ENCODE measurements at regions not wholly inside any gene's neighbourhood (a gene's known extent, or its start where the extent isn't known, plus 50 kb on each side); places are given as distances from the start of the nearest gene placed in this dataset.

DNA sequence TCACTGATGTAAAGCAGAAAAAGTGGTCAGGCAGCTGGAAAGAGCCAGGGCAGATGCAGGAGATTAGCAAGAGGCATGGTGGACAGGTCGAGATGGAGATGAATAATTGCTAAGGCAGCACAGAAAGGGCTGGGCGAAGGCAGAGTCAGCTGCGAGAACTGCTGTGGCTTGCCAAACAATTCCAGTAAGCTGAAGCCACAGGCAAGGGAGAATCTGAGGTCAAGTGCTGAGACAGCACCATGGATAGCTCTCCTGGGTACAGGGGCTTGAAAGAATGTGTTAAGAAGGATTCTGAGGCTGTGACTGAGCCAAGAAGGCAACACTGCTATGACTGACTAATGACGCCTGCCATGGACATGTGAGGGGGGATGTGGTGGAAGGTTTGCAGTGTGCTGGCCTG lies 220.8 kb upstream of the FOXA2 start:
- Histone ChIP-seq H3K4me3 (ENCODE audit: insufficient read depth in 1 of 2, low read depth in 1 of 2, low read length in 2 of 2) (no peak overlapping the region), H2BK5ac (ENCODE audit: low read depth, low read length, poor library complexity, severe bottlenecking) (no peak overlapping the region), H3K9me3 (ENCODE audit: control insufficient read depth, low read length) (no peaks in the 10 kb centered on the region), H2BK15ac (ENCODE audit: low read depth, poor library complexity, severe bottlenecking) (no peak overlapping the region), H3K27me3 (ENCODE audit: control insufficient read depth in 1 of 2, insufficient read depth in 1 of 2, low read length in 2 of 2) (peaks cover 3% of the 10 kb centered on the region in 2 experiments), H4K8ac (ENCODE audit: low read length) (no peak overlapping the region), H2BK120ac (ENCODE audit: low read depth, low read length) (no peak overlapping the region), H2AFZ (ENCODE audit: low read depth, low read length) (no peak overlapping the region), H3K23ac (ENCODE audit: low read length in 2 of 2) (no peak overlapping the region), H3K4me2 (ENCODE audit: low read length, poor library complexity, severe bottlenecking) (no peak overlapping the region), H2AK5ac (ENCODE audit: low read length, severe bottlenecking) (no peak overlapping the region), H3K9ac (ENCODE audit: low read length) (no peak overlapping the region), H3K14ac (ENCODE audit: low read length in 2 of 2) (no peak overlapping the region), H3K18ac (ENCODE audit: low read depth in 1 of 2, low read length in 2 of 2) (no peak overlapping the region), H3K4ac (ENCODE audit: low read depth in 1 of 2, low read length in 2 of 2) (no peak overlapping the region), H3K4me1 (ENCODE audit: control insufficient read depth, insufficient read depth, low read depth, low read length) (peaks cover 3% of the 10 kb centered on the region), H4K91ac (ENCODE audit: low read length) (no peak overlapping the region), H3K79me1 (replicated peaks; ENCODE audit: low read length, poor library complexity, severe bottlenecking) (no peaks in the 10 kb centered on the region), H3K27ac (ENCODE audit: low read length, poor library complexity, severe bottlenecking) (no peak overlapping the region), H2BK12ac (ENCODE audit: low read length in 2 of 2) (no peak overlapping the region), H3K36me3 (ENCODE audit: control insufficient read depth in 1 of 2, insufficient read depth in 2 of 2, low read depth in 1 of 2, low read length in 2 of 2) (no peaks in the 10 kb centered on the region)
- WGBS, result 56% methylated on average over 4 of the region's 4 CpGs
- peak; percentile 88 for DNase-seq

- Histone ChIP-seq H2BK5ac (ENCODE audit: low read depth, low read length, poor library complexity, severe bottlenecking) (no peak overlapping the region), H3K18ac (ENCODE audit: low read depth in 1 of 2, low read length in 2 of 2) (no peak overlapping the region), H2BK12ac (ENCODE audit: low read length in 2 of 2) (no peak overlapping the region), H3K27me3 (ENCODE audit: control insufficient read depth in 1 of 2, insufficient read depth in 1 of 2, low read length in 2 of 2) (peaks cover 3% of the 10 kb centered on the region in 2 experiments), H3K36me3 (ENCODE audit: control insufficient read depth in 1 of 2, insufficient read depth in 2 of 2, low read depth in 1 of 2, low read length in 2 of 2) (no peaks in the 10 kb centered on the region), H3K23ac (ENCODE audit: low read length in 2 of 2) (no peak overlapping the region), H3K4me2 (ENCODE audit: low read length, poor library complexity, severe bottlenecking) (no peak overlapping the region), H2BK15ac (ENCODE audit: low read depth, poor library complexity, severe bottlenecking) (no peak overlapping the region), H2AFZ (ENCODE audit: low read depth, low read length) (no peak overlapping the region), H3K4me3 (ENCODE audit: insufficient read depth in 1 of 2, low read depth in 1 of 2, low read length in 2 of 2) (no peak overlapping the region), H2AK5ac (ENCODE audit: low read length, severe bottlenecking) (no peak overlapping the region), H2BK120ac (ENCODE audit: low read depth, low read length) (no peak overlapping the region), H3K27ac (ENCODE audit: low read length, poor library complexity, severe bottlenecking) (no peak overlapping the region), H3K4ac (ENCODE audit: low read depth in 1 of 2, low read length in 2 of 2) (no peak overlapping the region), H4K8ac (ENCODE audit: low read length) (no peak overlapping the region), H3K79me1 (replicated peaks; ENCODE audit: low read length, poor library complexity, severe bottlenecking) (no peaks in the 10 kb centered on the region), H4K91ac (ENCODE audit: low read length) (no peak overlapping the region), H3K9ac (ENCODE audit: low read length) (no peak overlapping the region), H3K14ac (ENCODE audit: low read length in 2 of 2) (no peak overlapping the region), H3K4me1 (ENCODE audit: control insufficient read depth, insufficient read depth, low read depth, low read length) (peaks cover 3% of the 10 kb centered on the region), H3K9me3 (ENCODE audit: control insufficient read depth, low read length) (no peaks in the 10 kb centered on the region)
- 100% methylated on average over 3 of the region's 3 CpGs for WGBS
- no peak for DNase-seq
Observed at GRCh38 chr20:22805996-22806395, 221.6 kb upstream of the FOXA2 start.

GRCh38 chr20:22807045-22807444 lies 222.7 kb upstream of the FOXA2 start:
- Histone ChIP-seq H3K4ac (ENCODE audit: low read depth in 1 of 2, low read length in 2 of 2) (no peak overlapping the region), H4K91ac (ENCODE audit: low read length) (no peak overlapping the region), H3K23ac (ENCODE audit: low read length in 2 of 2) (no peak overlapping the region), H3K18ac (ENCODE audit: low read depth in 1 of 2, low read length in 2 of 2) (no peak overlapping the region), H3K4me3 (ENCODE audit: insufficient read depth in 1 of 2, low read depth in 1 of 2, low read length in 2 of 2) (no peak overlapping the region), H3K9me3 (ENCODE audit: control insufficient read depth, low read length) (no peaks in the 10 kb centered on the region), H3K4me2 (ENCODE audit: low read length, poor library complexity, severe bottlenecking) (no peak overlapping the region), H3K79me1 (replicated peaks; ENCODE audit: low read length, poor library complexity, severe bottlenecking) (no peaks in the 10 kb centered on the region), H3K14ac (ENCODE audit: low read length in 2 of 2) (no peak overlapping the region), H2BK15ac (ENCODE audit: low read depth, poor library complexity, severe bottlenecking) (no peak overlapping the region), H3K27ac (ENCODE audit: low read length, poor library complexity, severe bottlenecking) (no peak overlapping the region), H2BK120ac (ENCODE audit: low read depth, low read length) (no peak overlapping the region), H2AK5ac (ENCODE audit: low read length, severe bottlenecking) (no peak overlapping the region), H3K27me3 (ENCODE audit: control insufficient read depth in 1 of 2, insufficient read depth in 1 of 2, low read length in 2 of 2) (peaks cover 3 to 6% of the 10 kb centered on the region in 2 experiments), H3K9ac (ENCODE audit: low read length) (no peak overlapping the region), H2BK5ac (ENCODE audit: low read depth, low read length, poor library complexity, severe bottlenecking) (no peak overlapping the region), H2AFZ (ENCODE audit: low read depth, low read length) (no peak overlapping the region), H3K4me1 (ENCODE audit: control insufficient read depth, insufficient read depth, low read depth, low read length) (peaks cover 3% of the 10 kb centered on the region), H2BK12ac (ENCODE audit: low read length in 2 of 2) (no peak overlapping the region), H4K8ac (ENCODE audit: low read length) (no peak overlapping the region), H3K36me3 (ENCODE audit: control insufficient read depth in 1 of 2, insufficient read depth in 2 of 2, low read depth in 1 of 2, low read length in 2 of 2) (no peaks in the 10 kb centered on the region)
- WGBS, result 79% methylated on average over 3 of the region's 3 CpGs
- no peak for DNase-seq

- Histone ChIP-seq H3K9me3 (ENCODE audit: control insufficient read depth, low read length) (no peaks in the 10 kb centered on the region), H3K9ac (ENCODE audit: low read length) (no peak overlapping the region), H3K27me3 (ENCODE audit: control insufficient read depth in 1 of 2, insufficient read depth in 1 of 2, low read length in 2 of 2) (peaks cover 0 to 6% of the 10 kb centered on the region in 2 experiments), H3K4me1 (ENCODE audit: control insufficient read depth, insufficient read depth, low read depth, low read length) (peaks cover 3% of the 10 kb centered on the region), H3K23ac (ENCODE audit: low read length in 2 of 2) (no peak overlapping the region), H2AK5ac (ENCODE audit: low read length, severe bottlenecking) (no peak overlapping the region), H2BK12ac (ENCODE audit: low read length in 2 of 2) (no peak overlapping the region), H3K14ac (ENCODE audit: low read length in 2 of 2) (no peak overlapping the region), H3K4me2 (ENCODE audit: low read length, poor library complexity, severe bottlenecking) (no peak overlapping the region), H2BK5ac (ENCODE audit: low read depth, low read length, poor library complexity, severe bottlenecking) (no peak overlapping the region), H2BK15ac (ENCODE audit: low read depth, poor library complexity, severe bottlenecking) (no peak overlapping the region), H3K36me3 (ENCODE audit: control insufficient read depth in 1 of 2, insufficient read depth in 2 of 2, low read depth in 1 of 2, low read length in 2 of 2) (no peaks in the 10 kb centered on the region), H2BK120ac (ENCODE audit: low read depth, low read length) (no peak overlapping the region), H4K8ac (ENCODE audit: low read length) (no peak overlapping the region), H3K18ac (ENCODE audit: low read depth in 1 of 2, low read length in 2 of 2) (no peak overlapping the region), H3K79me1 (replicated peaks; ENCODE audit: low read length, poor library complexity, severe bottlenecking) (no peaks in the 10 kb centered on the region), H4K91ac (ENCODE audit: low read length) (no peak overlapping the region), H3K4me3 (ENCODE audit: insufficient read depth in 1 of 2, low read depth in 1 of 2, low read length in 2 of 2) (no peak overlapping the region), H3K4ac (ENCODE audit: low read depth in 1 of 2, low read length in 2 of 2) (no peak overlapping the region), H2AFZ (ENCODE audit: low read depth, low read length) (no peak overlapping the region), H3K27ac (ENCODE audit: low read length, poor library complexity, severe bottlenecking) (no peak overlapping the region)
- 88% methylated on average over 6 of the region's 6 CpGs for WGBS
- DNase-seq, result no peak
Observed at GRCh38 chr20:22807646-22808244, 223.4 kb upstream of the FOXA2 start.

All from mesenchymal stem cell (in vitro differentiated cells and primary cell).